GM12892 (cell line): ENCODE measurements at regions not wholly inside any gene's neighbourhood (a gene's known extent, or its start where the extent isn't known, plus 50 kb on each side); places are given as distances from the start of the nearest gene placed in this dataset.

Source experiments
- POLR2A ChIP-seq: IDR thresholded peaks from 2 replicates; pipeline ENCODE4 v1.6.1; 2011; ENCODE audit warnings: low read depth, low read length, control low read depth
- POLR2AphosphoS5 ChIP-seq: IDR thresholded peaks from 2 replicates; pipeline ENCODE4 v1.6.1; 2011; ENCODE audit warnings: low read depth, low read length, control low read depth
- TAF1 ChIP-seq: IDR thresholded peaks from 2 replicates; pipeline ENCODE4 v1.6.1; 2011; ENCODE audit warnings: low read depth, mild to moderate bottlenecking, control low read depth, low read length, borderline replicate concordance

DNA sequence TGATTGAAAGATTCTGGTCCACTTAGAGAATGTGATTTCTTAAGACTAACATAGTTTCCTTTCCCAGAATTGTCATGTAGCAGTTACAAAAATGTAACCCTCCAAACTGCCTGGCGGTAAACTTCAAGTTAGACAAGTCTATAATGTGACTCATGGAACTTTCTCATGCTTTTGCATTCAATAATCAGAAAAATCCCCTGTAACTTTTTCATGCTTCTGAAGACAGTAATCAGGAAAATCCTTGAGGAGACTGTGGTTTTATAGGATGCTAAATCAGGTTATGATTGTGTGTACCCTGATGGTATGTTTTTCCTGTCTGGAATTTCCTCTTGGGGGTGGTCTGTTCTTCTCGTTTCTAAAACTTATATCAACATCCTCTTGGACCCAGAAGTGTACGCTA lies 74.0 kb upstream of the RARB start:
- TF ChIP-seq POLR2A (no peak), POLR2AphosphoS5 (no peak), TAF1 (no peak)
